22Rv1 (cell line): ENCODE measurements at regions not wholly inside any gene's neighbourhood (a gene's known extent, or its start where the extent isn't known, plus 50 kb on each side); places are given as distances from the start of the nearest gene placed in this dataset.

ENCODE experiments used
- H3K27ac ChIP-seq: fragments of 450-650 bp; 2 replicates; pipeline ENCODE4 v1.5.1; 2017
- CTCF ChIP-seq: fragments of 450-650 bp; IDR thresholded peaks from 2 replicates; pipeline ENCODE4 v1.5.1; 2017; ENCODE audit warnings: mild to moderate bottlenecking
- ZFX ChIP-seq: fragments of 450-650 bp; IDR thresholded peaks from 2 replicates; pipeline ENCODE4 v1.6.1; 2017; ENCODE audit warnings: antibody characterized with exemption, borderline replicate concordance

- H3K27ac ChIP-seq: no peak overlapping the region
- TF ChIP-seq ZFX (no peak), CTCF (no peak)
These were observed 143.2 kb upstream of the EEA1 start for GRCh38 chr12:93072340-93072739.

GRCh38 chr12:93073324-93073723 lies 144.2 kb upstream of the EEA1 start:
- H3K27ac ChIP-seq: no peak overlapping the region
- TF ChIP-seq ZFX (no peak), CTCF (no peak)

GRCh38 chr12:93078059-93078458 lies 149.0 kb upstream of the EEA1 start:
- TF ChIP-seq ZFX: no peak
- no peak for TF ChIP-seq CTCF
- H3K27ac ChIP-seq: no peak overlapping the region

- no peak for TF ChIP-seq ZFX
- no peak for TF ChIP-seq CTCF
- no peak overlapping the region for H3K27ac ChIP-seq
These were observed 149.5 kb upstream of the EEA1 start for GRCh38 chr12:93078577-93078976.

GRCh38 chr12:93079271-93079670 lies 150.2 kb upstream of the EEA1 start:
- no peak overlapping the region for H3K27ac ChIP-seq
- TF ChIP-seq CTCF (no peak), ZFX (no peak)

- TF ChIP-seq ZFX (no peak), CTCF (no peak)
- H3K27ac ChIP-seq: no peak overlapping the region
These were observed 150.9 kb upstream of the EEA1 start for GRCh38 chr12:93079976-93080375.

- TF ChIP-seq CTCF: no peak
- no peak for TF ChIP-seq ZFX
- H3K27ac ChIP-seq: no peak overlapping the region
These were observed 151.4 kb upstream of the EEA1 start for GRCh38 chr12:93080452-93080851.
